H1 (cell line): ENCODE measurements at regions not wholly inside any gene's neighbourhood (a gene's known extent, or its start where the extent isn't known, plus 50 kb on each side); places are given as distances from the start of the nearest gene placed in this dataset.

Experiments used
- CTCF ChIA-PET: fragments of 300-600 bp; sonication (Branson Sonifier 250); formaldehyde crosslinking; loops from one replicate; lab custom pipeline; 2021; ENCODE audit not compliant: partially characterized antibody; lab: Charles Lee
- POLR2A ChIA-PET: fragments of 300-600 bp; sonication (Branson Sonifier 250); formaldehyde crosslinking; loops from one replicate; lab custom pipeline; 2021; ENCODE audit warnings: inconsistent platforms; ENCODE audit not compliant: partially characterized antibody; lab: Charles Lee
- DNase-seq, 2 experiments: peaks; one replicate each; pipeline versions ENCODE4 v3.0.0 to v3.0.0-alpha.2; 2010 to 2022; ENCODE audit warnings: low spot score in 2 of 2, low read depth in 1 of 2, mixed read lengths in 1 of 2
- FAIRE-seq: peaks from 2 replicates; lab custom pipeline; 2011; peaks lifted over from hg19 to GRCh38; lab: Jason Lieb, UNC
- H2AFZ ChIP-seq: 2 replicates; pipeline ENCODE4 v1.8.1; 2012; ENCODE audit warnings: low read length, inconsistent platforms
- H2AK5ac ChIP-seq: 2 replicates; pipeline ENCODE4 v1.6.1; 2013; ENCODE audit warnings: low read depth, low read length
- H2BK120ac ChIP-seq: replicated peaks from 2 replicates; pipeline ENCODE3; 2013; ENCODE audit warnings: low read depth, low read length, inconsistent platforms
- H2BK12ac ChIP-seq: 2 replicates; pipeline ENCODE4 v1.6.1; 2013; ENCODE audit warnings: low read depth, low read length
- H2BK15ac ChIP-seq: 2 replicates; pipeline ENCODE4 v1.6.1; 2013; ENCODE audit warnings: low read length
- H2BK20ac ChIP-seq: 2 replicates; pipeline ENCODE4 v1.6.1; 2013; ENCODE audit warnings: low read length
- H2BK5ac ChIP-seq: 2 replicates; pipeline ENCODE4 v1.6.1; 2013; ENCODE audit warnings: low read depth, low read length
- H3K14ac ChIP-seq: 2 replicates; pipeline ENCODE4 v1.6.1; 2013; ENCODE audit warnings: inconsistent platforms; ENCODE audit not compliant: insufficient read length
- H3K18ac ChIP-seq: 2 replicates; pipeline ENCODE4 v1.6.1; 2013; ENCODE audit warnings: low read length; ENCODE audit errors: extremely low read depth
- H3K23ac ChIP-seq: 2 replicates; pipeline ENCODE4 v1.6.1; 2013; ENCODE audit warnings: inconsistent platforms; ENCODE audit not compliant: insufficient read length
- H3K23me2 ChIP-seq: 2 replicates; pipeline ENCODE4 v1.6.1; 2013; ENCODE audit warnings: low read depth, low read length
- H3K27ac ChIP-seq: 2 replicates; pipeline ENCODE4 v1.6.1; 2011; ENCODE audit warnings: low read depth, low read length, inconsistent platforms
- H3K27me3 ChIP-seq, 4 experiments: replicated peaks in 1 of 4; 1 replicate in 1 of 4; 2 replicates in 3 of 4; pipeline versions ENCODE4 v1.6.1 to v1.8.1; 2011 to 2013; ENCODE audit warnings: low read length in 3 of 4, mild to moderate bottlenecking in 3 of 4, inconsistent platforms in 2 of 4, mixed read lengths in 2 of 4, moderate library complexity in 1 of 4; ENCODE audit not compliant: control insufficient read depth in 3 of 4, insufficient read depth in 3 of 4; ENCODE audit errors: extremely low read depth in 1 of 4
- H3K36me3 ChIP-seq, 4 experiments: 2 replicates each; pipeline versions ENCODE4 v1.6.1 to v1.8.1; 2011 to 2013; ENCODE audit warnings: mild to moderate bottlenecking in 4 of 4, low read length in 3 of 4, moderate library complexity in 2 of 4, control low read depth in 1 of 4, inconsistent platforms in 1 of 4; ENCODE audit not compliant: insufficient read depth in 4 of 4, control insufficient read depth in 2 of 4
- H3K4ac ChIP-seq: replicated peaks from 2 replicates; pipeline ENCODE3; 2013; ENCODE audit warnings: low read length, low read depth, mixed read lengths, inconsistent platforms; ENCODE audit not compliant: insufficient read length
- H3K4me1 ChIP-seq, 4 experiments: replicated peaks in 1 of 4; 1 replicate in 1 of 4; 2 replicates in 3 of 4; pipeline versions ENCODE4 v1.6.1 to v1.8.1; 2011 to 2013; ENCODE audit warnings: low read length in 3 of 4, inconsistent platforms in 2 of 4, mixed read lengths in 1 of 4; ENCODE audit not compliant: insufficient read depth in 4 of 4, control insufficient read depth in 3 of 4
- H3K4me2 ChIP-seq, 2 experiments: 2 replicates each; pipeline versions ENCODE4 v1.6.1 to v1.8.1; 2011 to 2013; ENCODE audit warnings: low read depth in 2 of 2, low read length in 2 of 2, control low read depth in 1 of 2, inconsistent platforms in 1 of 2, mild to moderate bottlenecking in 1 of 2; ENCODE audit not compliant: insufficient read depth in 1 of 2
- H3K4me3 ChIP-seq, 4 experiments: fragments of 200-600, 300-600 bp in 1 of 4; sonication (generic), shearing (Covaris generic), sonication (Bioruptor Twin) in 1 of 4; 2 replicates each; pipeline versions ENCODE4 v1.5.1 to v1.8.1; 2011 to 2016; ENCODE audit warnings: low read length in 4 of 4, low read depth in 3 of 4, control low read depth in 2 of 4, inconsistent platforms in 2 of 4, mild to moderate bottlenecking in 2 of 4, mixed read lengths in 1 of 4, moderate library complexity in 1 of 4; ENCODE audit not compliant: insufficient read depth in 2 of 4; ENCODE audit errors: extremely low read depth in 1 of 4
- H3K56ac ChIP-seq: replicated peaks from 2 replicates; pipeline ENCODE3; 2013; ENCODE audit warnings: low read depth, mild to moderate bottlenecking, mixed read lengths, low read length, inconsistent platforms; ENCODE audit not compliant: insufficient read length
- H3K79me1 ChIP-seq: 2 replicates; pipeline ENCODE4 v1.6.1; 2013; ENCODE audit warnings: low read depth, low read length, control low read depth
- H3K79me2 ChIP-seq, 2 experiments: 2 replicates each; pipeline versions ENCODE4 v1.6.1 to v1.8.1; 2012 to 2013; ENCODE audit warnings: low read length in 2 of 2, mild to moderate bottlenecking in 2 of 2, inconsistent platforms in 1 of 2; ENCODE audit not compliant: insufficient read depth in 2 of 2, control insufficient read depth in 1 of 2
- H3K9ac ChIP-seq, 4 experiments: replicated peaks in 1 of 4; 1 replicate in 1 of 4; 2 replicates in 3 of 4; pipeline versions ENCODE4 v1.6.1 to v1.8.1; 2011 to 2013; ENCODE audit warnings: low read depth in 3 of 4, low read length in 3 of 4, control low read depth in 2 of 4, mild to moderate bottlenecking in 2 of 4, moderate library complexity in 2 of 4, inconsistent platforms in 1 of 4; ENCODE audit errors: extremely low read depth in 1 of 4
- H3K9me3 ChIP-seq, 2 experiments: 2 replicates each; pipeline versions ENCODE4 v1.6.1 to v1.8.1; 2012 to 2013; ENCODE audit warnings: mild to moderate bottlenecking in 2 of 2, moderate library complexity in 2 of 2, control low read depth in 1 of 2, inconsistent platforms in 1 of 2, low read depth in 1 of 2, low read length in 1 of 2, mixed read lengths in 1 of 2; ENCODE audit not compliant: insufficient read depth in 2 of 2
- H4K20me1 ChIP-seq, 2 experiments: replicated peaks in 1 of 2; 2 replicates each; pipeline versions ENCODE3 to v1.8.1; 2011 to 2013; ENCODE audit warnings: inconsistent platforms in 2 of 2, low read length in 2 of 2, mild to moderate bottlenecking in 1 of 2; ENCODE audit not compliant: insufficient read depth in 2 of 2, control insufficient read depth in 1 of 2
- H4K5ac ChIP-seq: 2 replicates; pipeline ENCODE4 v1.6.1; 2013; ENCODE audit warnings: low read length, low read depth, mixed read lengths, inconsistent platforms; ENCODE audit not compliant: insufficient read length
- H4K8ac ChIP-seq: 2 replicates; pipeline ENCODE4 v1.8.0; 2013; ENCODE audit warnings: mild to moderate bottlenecking, moderate library complexity, low read length, inconsistent platforms; ENCODE audit not compliant: insufficient read depth; ENCODE audit errors: extremely low read depth
- H4K91ac ChIP-seq: replicated peaks from 2 replicates; pipeline ENCODE3; 2013; ENCODE audit warnings: low read length, mixed read lengths, inconsistent platforms; ENCODE audit not compliant: insufficient read length
- CBX8 ChIP-seq: fragments of 300-800, 300-1000 bp; sonication (generic); IDR thresholded peaks from 2 replicates; pipeline ENCODE4 v1.7.1; 2016; ENCODE audit warnings: low read depth, low read length, borderline replicate concordance
- KDM1A ChIP-seq: fragments of 200-600, 300-600 bp; sonication (generic); IDR thresholded peaks from 2 replicates; pipeline ENCODE4 v1.7.1; 2016; ENCODE audit warnings: mild to moderate bottlenecking, low read length, borderline replicate concordance
- KDM5A ChIP-seq: fragments of 200-600 bp; IDR thresholded peaks from 2 replicates; pipeline ENCODE4 v1.7.1; 2012; ENCODE audit warnings: mild to moderate bottlenecking, low read length, inconsistent platforms, mixed read lengths
- POLR2A ChIP-seq, 2 experiments: IDR thresholded peaks; 1 replicate in 1 of 2; 2 replicates in 1 of 2; pipeline ENCODE4 v1.6.1; 2011; ENCODE audit warnings: low read depth in 2 of 2, low read length in 2 of 2, mild to moderate bottlenecking in 2 of 2; ENCODE audit errors: control extremely low read depth in 1 of 2
- RXRA ChIP-seq: IDR thresholded peaks from 2 replicates; pipeline ENCODE4 v1.6.1; 2011; ENCODE audit warnings: low read depth, mild to moderate bottlenecking, low read length, moderate library complexity; ENCODE audit not compliant: insufficient read depth
- ZNF274 ChIP-seq: IDR thresholded peaks from 2 replicates; pipeline ENCODE4 v1.7.0; 2012; ENCODE audit warnings: low read length, borderline replicate concordance; ENCODE audit errors: extremely low read depth
- WGBS, 2 experiments: shearing (Covaris generic) in 1 of 2; methylation state at CpG; one replicate each; pipeline versions ENCODE4 v1.1.6 to v1.1.7; 2013 to 2015; ENCODE audit warnings: low lambda C conversion rate in 2 of 2, mixed read lengths in 2 of 2, inconsistent platforms in 1 of 2, low coverage in 1 of 2, missing lambda C conversion rate in 1 of 2; ENCODE audit not compliant: insufficient replicate concordance in 2 of 2, insufficient coverage in 1 of 2, insufficient read length in 1 of 2; ENCODE audit errors: extremely low coverage in 1 of 2, missing lambda C conversion rate in 1 of 2; 5-methylcytosine and 5-hydroxymethylcytosine counted together

GRCh38 chr14:71538288-71538687 is 393.9 kb upstream of the RGS6 start:
- CTCF ChIA-PET = interaction anchor here (0.6 to 2.4 kb wide), 3 partner anchors 10 to 60 kb away, joined by 3 to 13 read pairs (median 4); no protein-coding TSS in a partner anchor
- Histone ChIP-seq H3K4ac (no peak overlapping the region), H3K36me3 (no peaks in the 10 kb centered on the region), H3K4me1 (peaks cover 0 to 7% (median 3%) of the 10 kb centered on the region in 4 experiments; a peak in 3 of 7 replicates), H2AK5ac (no peak overlapping the region), H3K9me3 (no peaks in the 10 kb centered on the region), H2BK15ac (no peak overlapping the region), H2BK5ac (no peak overlapping the region), H4K91ac (no peak overlapping the region), H3K18ac (no peak overlapping the region), H3K23ac (no peak overlapping the region), H3K79me1 (no peaks in the 10 kb centered on the region; the same call in 1 of the 2 replicates), H4K20me1 (peaks cover 0 to 2% of the 10 kb centered on the region in 2 experiments), H2BK120ac (no peak overlapping the region), H2AFZ (no peak overlapping the region), H4K5ac (no peak overlapping the region), H2BK20ac (no peak overlapping the region), H3K23me2 (no peaks in the 10 kb centered on the region; the same call in 1 of the 2 replicates), H3K27ac (no peak overlapping the region), H3K27me3 (no peaks in the 10 kb centered on the region), H3K14ac (no peak overlapping the region)
- POLR2A ChIA-PET = no interaction called here
- TF ChIP-seq ZNF274 (no peak), KDM1A (no peak), KDM5A (no peak), RXRA (no peak), POLR2A (IDR thresholded peaks at IDR 0.05; ENCODE audit: control extremely low read depth in 1 of 2, low read depth in 2 of 2, low read length in 2 of 2) (no peak), CBX8 (no peak)
- TF ChIP-seq, all 59 proteins: peak for 0
- H4K8ac ChIP-seq = no peak overlapping the region
- 0 out of 7 replicates have a peak overlapping the region, but pooled peaks of 1 of the 4 experiments have one; percentile 10 for H3K9ac ChIP-seq
- H3K56ac ChIP-seq = no peak overlapping the region
- no peak for DNase-seq
- no peak for FAIRE-seq
- peaks cover 0 to 26% of the 10 kb centered on the region in 2 experiments; a peak in 1 of 4 replicates for H3K79me2 ChIP-seq
- no peak overlapping the region for H3K4me2 ChIP-seq
- WGBS, 2 experiments = 73% methylated on average over 4 of the region's 4 CpGs; no CpG with 5 or more reads in 1 of the 2 experiments
- no peak overlapping the region for H3K4me3 ChIP-seq
- no peak overlapping the region for H2BK12ac ChIP-seq
